BJ (cell line): ENCODE measurements at regions not wholly inside any gene's neighbourhood (a gene's known extent, or its start where the extent isn't known, plus 50 kb on each side); places are given as distances from the start of the nearest gene placed in this dataset.
"Not testable (repeated sequence)": the region's sequence is repeated elsewhere in the genome, so short reads cannot be mapped to it uniquely, and the experiment has no call there.

Experiments used
- CTCF ChIA-PET: fragments of 350-600 bp; formaldehyde crosslinking; extraction: SDS; loops from one replicate; lab custom pipeline; 2021; ENCODE audit warnings: antibody characterized with exemption, inconsistent platforms; lab: Yijun Ruan, JAX
- POLR2A ChIA-PET: fragments of 300-600 bp; sonication (Branson Sonifier 250); formaldehyde crosslinking; extraction: SDS; loops from one replicate; lab custom pipeline; 2021; ENCODE audit warnings: antibody characterized with exemption; lab: Charles Lee
- DNase-seq: peaks from one replicate; pipeline ENCODE4 v3.0.0-alpha.2; 2011; ENCODE audit warnings: low read depth
- H3K27me3 ChIP-seq: 2 replicates; pipeline ENCODE4 v1.6.0; 2011; ENCODE audit warnings: low read length; ENCODE audit not compliant: control insufficient read depth, insufficient read depth
- H3K36me3 ChIP-seq: 2 replicates; pipeline ENCODE4 v1.5.1; 2011; ENCODE audit warnings: low read length; ENCODE audit not compliant: control insufficient read depth, insufficient read depth
- H3K4me3 ChIP-seq: 2 replicates; pipeline ENCODE4 v1.5.1; 2011; ENCODE audit warnings: low read depth, mild to moderate bottlenecking, control low read depth, low read length

DNA sequence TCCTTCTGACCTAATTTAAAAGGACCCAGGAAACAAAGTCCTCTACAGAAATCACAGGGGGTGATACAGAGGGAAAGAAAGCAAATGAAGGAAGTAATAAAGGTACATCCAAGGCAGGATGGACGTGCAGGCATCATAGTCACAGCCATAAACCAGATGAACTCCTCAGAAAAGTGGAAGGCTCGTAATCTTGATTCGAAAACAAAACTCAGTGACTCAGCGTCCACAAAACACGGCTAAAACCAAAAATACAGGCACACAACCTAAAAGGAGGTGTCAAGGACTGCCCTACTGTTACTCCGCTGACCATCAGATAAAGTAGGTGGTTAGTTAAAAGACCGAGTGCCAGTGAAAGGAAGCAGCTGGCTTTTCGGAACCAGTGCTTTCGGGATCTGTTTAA lies 81.5 kb downstream of the TRIM69 start:
- DNase-seq, CTCF ChIA-PET, POLR2A ChIA-PET, H3K36me3 ChIP-seq, H3K27me3 ChIP-seq, H3K4me3 ChIP-seq: not testable (repeated sequence)

DNA sequence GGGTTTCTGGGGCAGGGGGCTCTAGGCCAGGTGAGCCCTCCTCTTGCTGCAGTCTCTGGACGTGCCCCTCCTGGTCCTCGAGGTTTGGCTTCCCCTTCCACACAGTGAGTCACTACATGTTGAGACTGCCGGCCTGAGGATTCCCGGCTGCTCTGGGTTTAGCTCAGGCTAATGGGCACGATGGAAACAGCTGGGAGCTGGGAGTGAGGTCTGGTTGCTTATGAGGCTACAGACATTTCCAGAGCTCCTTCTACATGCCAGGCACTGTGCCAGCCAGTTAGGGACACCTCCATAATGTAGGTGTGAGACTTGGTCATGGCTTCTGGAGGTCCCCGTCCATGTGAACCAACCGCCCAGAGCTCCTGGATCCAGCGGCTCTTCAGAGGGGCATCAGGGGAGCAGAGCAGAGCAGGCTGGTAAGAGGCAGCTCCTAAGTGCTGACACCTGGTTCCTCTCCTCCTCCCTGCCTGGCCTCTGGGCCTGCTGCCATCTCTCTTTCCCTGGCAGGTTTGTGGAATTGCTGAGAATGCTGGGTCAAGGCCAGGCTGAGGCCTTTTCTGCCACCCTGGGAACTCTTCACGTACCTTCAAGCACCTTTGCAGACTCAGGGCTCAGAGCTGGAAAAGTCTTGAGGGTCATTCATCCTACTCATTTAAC lies 83.1 kb downstream of the TRIM69 start:
- POLR2A ChIA-PET = interaction anchor here (0.6 kb wide), 1 partner anchor 218 kb away, joined by 11 read pairs; no protein-coding TSS in a partner anchor
- DNase-seq, CTCF ChIA-PET, H3K4me3 ChIP-seq, H3K27me3 ChIP-seq, H3K36me3 ChIP-seq: not testable (repeated sequence)

DNA sequence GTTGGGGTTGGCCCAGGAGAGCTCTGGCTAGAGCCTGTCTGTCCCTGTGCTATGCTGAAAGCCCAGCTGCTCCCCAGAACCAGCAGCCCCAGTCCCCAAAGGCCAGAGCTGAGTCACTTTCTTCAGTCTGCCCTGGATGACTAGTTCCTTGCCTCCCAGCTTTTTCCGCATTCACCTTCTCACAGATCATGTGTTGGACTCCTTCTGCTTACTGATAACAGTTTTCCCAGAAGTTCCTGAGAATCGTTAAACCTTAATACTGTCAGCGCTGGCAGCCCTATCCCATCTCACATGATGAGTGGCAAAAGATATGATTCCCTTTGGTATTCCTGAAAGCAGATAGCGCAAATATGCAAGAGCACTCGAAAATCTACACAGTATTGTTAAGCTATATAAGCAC lies 84.2 kb downstream of the TRIM69 start:
- CTCF ChIA-PET, H3K4me3 ChIP-seq, POLR2A ChIA-PET, H3K36me3 ChIP-seq, H3K27me3 ChIP-seq, DNase-seq: not testable (repeated sequence)

DNA sequence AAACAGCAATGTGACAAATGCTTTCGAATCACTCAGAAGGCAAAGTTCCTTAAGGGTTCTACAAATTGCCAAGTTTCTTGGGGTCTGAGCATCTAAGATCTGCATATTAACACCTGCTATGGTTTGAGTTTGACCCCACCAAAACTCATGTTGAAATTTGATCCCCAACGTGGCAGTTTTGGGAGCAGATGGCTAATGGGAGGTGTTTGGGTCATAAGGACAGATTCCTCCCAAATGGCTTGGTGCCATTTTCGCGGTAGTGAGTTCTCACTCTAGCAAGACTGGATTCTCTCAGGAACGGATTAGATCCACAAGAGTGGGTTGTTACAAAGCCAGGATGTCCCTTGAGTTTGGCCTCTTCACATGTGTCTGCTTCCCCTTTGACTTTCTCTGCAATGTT lies 84.6 kb downstream of the TRIM69 start:
- CTCF ChIA-PET, H3K4me3 ChIP-seq, H3K36me3 ChIP-seq, H3K27me3 ChIP-seq, POLR2A ChIA-PET, DNase-seq: not testable (repeated sequence)

DNA sequence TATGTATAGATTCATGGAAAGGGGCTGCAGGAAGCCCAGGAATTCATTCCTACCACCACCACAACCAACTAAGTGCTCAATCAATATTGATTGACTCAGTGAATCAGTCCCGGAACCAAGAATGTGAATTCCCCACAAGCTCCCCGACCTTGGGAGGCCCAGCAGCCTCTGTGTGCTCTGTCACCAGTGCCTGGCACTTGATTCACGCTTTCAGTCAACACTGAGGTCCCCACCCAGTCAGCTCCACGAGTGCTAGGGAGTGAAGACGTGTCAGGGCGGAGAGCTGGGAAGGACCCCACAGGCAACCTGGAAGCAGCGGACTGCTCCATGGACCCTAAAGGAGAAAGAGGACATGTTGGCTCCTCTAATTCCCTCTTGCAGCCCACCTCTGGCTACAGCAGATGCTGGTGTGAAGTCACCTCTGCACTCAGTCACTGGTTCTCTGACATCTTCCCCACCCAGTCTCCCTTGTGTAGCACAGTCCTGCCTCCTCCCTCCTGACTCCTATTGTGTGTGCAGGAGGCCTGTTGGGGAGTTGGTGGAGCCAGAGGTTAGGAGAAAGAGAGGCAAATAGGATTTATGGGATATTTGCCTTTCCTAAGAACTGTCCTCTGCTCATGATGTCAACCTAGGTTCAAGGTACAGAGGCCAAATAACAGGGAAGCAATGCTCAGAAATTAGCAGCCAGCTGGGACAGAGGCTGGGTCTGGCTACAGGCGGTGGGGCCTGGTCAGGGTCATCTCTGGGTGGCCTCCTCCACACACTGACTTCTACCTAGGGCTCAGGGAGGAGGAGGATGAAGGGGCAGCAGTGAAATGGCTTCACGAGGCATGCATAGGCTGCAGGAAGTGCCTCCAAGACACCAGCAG lies 88.2 kb downstream of the TRIM69 start:
- H3K36me3 ChIP-seq, DNase-seq, POLR2A ChIA-PET, CTCF ChIA-PET, H3K4me3 ChIP-seq, H3K27me3 ChIP-seq: not testable (repeated sequence)

DNA sequence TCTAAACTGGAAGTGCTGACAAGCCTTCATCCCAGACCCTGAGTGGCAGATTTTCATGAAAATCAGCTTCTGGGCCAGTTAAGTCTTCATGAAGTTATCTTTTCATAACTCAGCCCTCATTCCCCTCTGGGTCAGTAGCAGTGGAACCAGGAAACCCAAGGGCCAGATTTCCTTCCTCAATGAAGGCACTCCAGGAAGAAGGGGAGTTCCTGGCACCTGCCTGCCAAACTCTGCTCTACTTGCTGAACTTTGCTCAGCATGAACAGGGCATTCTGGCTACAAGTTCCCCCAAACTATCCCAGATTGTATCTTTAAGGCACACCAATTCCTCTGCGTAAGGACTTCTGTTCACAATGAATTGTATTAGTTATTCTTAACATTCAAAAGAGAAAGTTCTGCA lies 90.3 kb downstream of the TRIM69 start:
- POLR2A ChIA-PET, DNase-seq, H3K36me3 ChIP-seq, H3K4me3 ChIP-seq, H3K27me3 ChIP-seq, CTCF ChIA-PET: not testable (repeated sequence)

DNA sequence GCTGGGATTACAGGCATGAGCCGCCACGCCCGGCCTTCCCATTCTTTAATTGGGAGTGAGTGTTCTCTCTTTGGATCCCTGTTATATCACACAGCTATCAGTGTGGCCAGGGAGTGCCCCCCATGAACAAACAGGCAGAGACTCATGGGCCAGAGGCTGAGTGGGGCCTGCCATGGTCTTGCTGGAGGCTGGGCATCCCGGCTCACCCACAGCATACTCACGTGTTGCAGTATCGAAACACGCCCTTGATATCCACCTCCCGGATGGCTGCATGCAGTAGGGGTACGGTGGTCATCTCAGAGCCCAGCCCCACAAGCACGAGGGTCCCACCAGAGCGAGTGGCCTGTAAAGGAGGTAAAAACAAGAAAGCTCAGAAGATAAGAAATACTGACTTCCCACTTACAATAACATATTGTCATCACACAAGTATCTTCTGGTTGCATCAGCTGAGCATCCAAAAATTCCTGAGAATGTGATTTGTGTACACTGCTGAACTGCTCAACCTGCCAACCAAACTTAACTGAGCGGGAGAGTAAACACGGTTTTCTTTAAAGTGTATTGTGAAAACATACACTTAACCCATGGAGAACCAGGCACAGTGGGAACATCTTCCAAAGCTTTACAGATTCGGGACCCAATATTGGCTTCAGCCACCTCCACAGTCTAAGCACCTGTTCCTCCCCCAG lies 92.0 kb downstream of the TRIM69 start:
- H3K27me3 ChIP-seq, H3K4me3 ChIP-seq, DNase-seq, CTCF ChIA-PET, H3K36me3 ChIP-seq, POLR2A ChIA-PET: not testable (repeated sequence)

DNA sequence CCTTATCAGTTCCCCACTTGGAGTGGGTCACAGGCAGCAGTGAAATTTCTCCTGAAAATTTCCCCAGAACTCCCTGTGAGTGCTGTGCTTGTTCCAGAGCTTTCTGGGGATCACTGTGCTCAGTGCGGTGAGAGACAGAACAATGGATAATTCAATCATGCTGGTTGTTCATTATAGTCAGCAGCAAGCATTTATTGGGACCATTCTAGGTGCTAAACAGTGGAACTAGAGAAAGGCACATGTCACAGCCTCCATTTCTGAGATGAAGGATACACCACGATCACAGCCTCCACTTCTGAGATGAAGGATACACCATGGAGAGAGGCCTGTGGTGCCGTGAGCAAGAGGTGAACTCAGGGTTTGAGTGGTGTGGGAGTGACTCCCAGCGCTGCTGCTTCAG lies 92.8 kb downstream of the TRIM69 start:
- CTCF ChIA-PET, DNase-seq, H3K27me3 ChIP-seq, POLR2A ChIA-PET, H3K36me3 ChIP-seq, H3K4me3 ChIP-seq: not testable (repeated sequence)

DNA sequence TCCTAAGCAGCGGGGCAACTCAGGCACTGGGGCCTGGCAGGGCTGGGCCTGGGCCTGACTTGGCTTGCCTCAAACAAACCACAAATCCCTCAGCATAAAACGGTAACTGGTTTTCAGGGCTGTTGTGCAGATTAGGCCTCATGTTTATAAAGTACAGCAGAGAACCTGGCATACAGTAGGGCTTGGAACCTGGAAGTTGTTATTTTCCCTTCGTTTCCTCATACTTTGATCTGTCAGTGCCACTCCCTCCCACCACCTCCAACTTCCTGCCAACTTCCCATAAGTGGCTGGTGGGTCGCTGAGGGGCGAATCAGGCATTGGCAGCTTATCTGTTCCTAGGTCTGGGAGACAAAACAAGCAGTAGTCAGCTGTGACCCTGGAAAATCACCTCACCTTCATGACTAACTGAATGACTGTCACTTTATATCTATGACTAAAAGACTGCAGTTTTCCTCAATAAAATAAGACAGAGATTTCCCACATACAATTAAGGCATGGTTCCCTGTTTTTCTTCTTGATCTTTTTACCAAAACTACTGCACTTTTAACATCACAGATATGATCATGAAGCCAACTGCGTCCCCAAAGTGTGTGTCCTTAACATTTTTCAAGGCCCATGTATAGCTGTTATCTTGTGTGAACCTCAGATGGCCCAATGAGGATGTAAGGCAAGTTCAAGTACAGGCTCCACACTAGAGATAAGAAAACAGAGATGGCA lies 94.5 kb downstream of the TRIM69 start:
- CTCF ChIA-PET, DNase-seq, H3K36me3 ChIP-seq, H3K4me3 ChIP-seq, H3K27me3 ChIP-seq, POLR2A ChIA-PET: not testable (repeated sequence)

DNA sequence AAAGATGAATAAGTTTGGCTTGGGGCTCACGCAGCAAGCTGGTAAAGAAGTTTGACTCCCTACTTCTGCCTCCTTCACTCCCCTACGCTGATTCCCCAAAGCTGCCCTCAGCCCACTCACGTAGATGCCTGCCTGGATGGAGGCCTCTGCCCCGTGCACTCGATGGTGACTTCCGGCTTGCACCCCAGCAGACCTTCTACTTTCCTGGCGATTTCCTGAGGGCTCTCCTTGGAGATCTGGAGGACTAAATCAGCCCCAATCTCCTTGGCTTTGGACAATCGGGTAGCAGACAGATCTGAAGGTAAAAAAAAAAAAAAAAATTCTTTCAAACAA lies 95.0 kb downstream of the TRIM69 start:
- POLR2A ChIA-PET, H3K36me3 ChIP-seq, H3K27me3 ChIP-seq, DNase-seq, H3K4me3 ChIP-seq, CTCF ChIA-PET: not testable (repeated sequence)

DNA sequence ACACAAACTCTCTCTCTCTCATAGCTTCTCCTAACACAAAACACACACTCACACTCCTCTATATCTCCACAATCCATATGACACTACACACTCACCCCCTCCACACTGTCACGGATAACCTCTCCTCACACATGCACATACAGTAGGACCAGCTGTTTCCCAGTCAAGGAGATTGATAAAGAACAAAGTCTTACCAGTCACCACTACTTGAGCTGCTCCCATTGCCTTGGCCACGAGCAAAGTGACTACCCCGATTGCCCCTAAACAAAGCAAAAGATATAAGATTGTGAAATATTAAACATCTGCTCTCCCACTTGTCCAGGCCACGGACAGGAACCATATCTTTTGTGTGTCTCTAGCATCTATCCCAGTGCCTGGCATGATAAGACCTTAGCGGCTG lies 95.8 kb downstream of the TRIM69 start:
- H3K4me3 ChIP-seq, H3K36me3 ChIP-seq, DNase-seq, POLR2A ChIA-PET, CTCF ChIA-PET, H3K27me3 ChIP-seq: not testable (repeated sequence)

DNA sequence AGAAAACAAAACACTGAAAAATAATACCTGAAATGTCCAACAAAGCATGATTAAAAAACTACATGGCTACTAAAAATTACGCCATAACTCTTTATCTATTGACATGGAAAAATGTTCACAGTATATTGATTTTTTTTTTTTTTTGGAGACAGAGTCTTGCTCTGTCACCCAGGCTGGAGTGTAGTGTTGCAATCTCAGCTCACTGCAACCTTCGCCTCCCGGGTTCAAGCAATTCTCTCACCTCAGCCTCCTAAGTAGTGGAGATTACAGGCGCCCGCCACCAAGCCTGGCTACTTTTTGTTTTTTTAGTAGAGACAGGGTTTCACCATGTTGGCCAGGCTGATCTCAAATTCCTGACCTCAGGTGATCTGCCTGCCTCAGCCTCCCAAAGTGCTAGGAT lies 96.8 kb downstream of the TRIM69 start:
- DNase-seq, POLR2A ChIA-PET, H3K36me3 ChIP-seq, H3K27me3 ChIP-seq, H3K4me3 ChIP-seq: not testable (repeated sequence)
- CTCF ChIA-PET = interaction anchor here (0.6 kb wide), 2 partner anchors 38 to 294 kb away, joined by 3 to 4 read pairs; no protein-coding TSS in a partner anchor
